GM12878 (cell line): ENCODE measurements at regions not wholly inside any gene's neighbourhood (a gene's known extent, or its start where the extent isn't known, plus 50 kb on each side); places are given as distances from the start of the nearest gene placed in this dataset.

Experiments
- ATAC-seq: fragments of 200-7000 bp; cut with Tn5 transposase; 3 replicates; pipeline ENCODE4 v1.9.1; 2020; ENCODE audit warnings: mild to moderate bottlenecking, moderate library complexity
- BruUV-seq: library from RNA; stranded (reverse); fragments of 400-500 nt; replicated peaks from 2 replicates; lab custom pipeline; 2021; lab: Mats Ljungman, UMichigan
- CTCF ChIA-PET: fragments of 300-600 bp; sonication (Branson Sonifier 250); formaldehyde crosslinking; extraction: SDS; loops from one replicate; lab custom pipeline; 2021; ENCODE audit warnings: inconsistent platforms; lab: Yijun Ruan, JAX
- POLR2A ChIA-PET: fragments of 350-600 bp; formaldehyde crosslinking; extraction: SDS; loops from one replicate; lab custom pipeline; 2021; ENCODE audit warnings: inconsistent platforms; lab: Charles Lee
- RAD21 ChIA-PET: fragments of 300-600 bp; sonication (Branson Sonifier 250); formaldehyde crosslinking; loops from one replicate; lab custom pipeline; 2023; ENCODE audit warnings: antibody characterized with exemption; ENCODE audit not compliant: unreplicated experiment; lab: Charles Lee
- SMC1A ChIA-PET: fragments of 300-600 bp; sonication (Branson Sonifier 250); formaldehyde crosslinking; loops from one replicate; lab custom pipeline; 2023; ENCODE audit not compliant: unreplicated experiment, uncharacterized antibody; lab: Charles Lee
- DNase-seq: peaks from one replicate; pipeline ENCODE4 v3.0.0-alpha.2; 2011; ENCODE audit warnings: low read depth, low spot score
- FAIRE-seq: peaks from 3 replicates; lab custom pipeline; 2011; peaks lifted over from hg19 to GRCh38; lab: Jason Lieb, UNC
- H2AFZ ChIP-seq: 2 replicates; pipeline ENCODE4 v1.6.0; 2011; ENCODE audit warnings: low read depth, low read length, control low read depth; ENCODE audit not compliant: control insufficient read depth
- H3K27ac ChIP-seq: 2 replicates; pipeline ENCODE4 v1.5.1; 2011; ENCODE audit warnings: control low read depth; ENCODE audit not compliant: control insufficient read depth, insufficient read depth
- H3K27me3 ChIP-seq, 2 experiments: replicated peaks in 1 of 2; 2 replicates each; pipeline versions ENCODE4 v1.6.0 to v1.6.1; 2011; ENCODE audit warnings: low read length in 1 of 2; ENCODE audit not compliant: control insufficient read depth in 2 of 2, insufficient read depth in 2 of 2
- H3K36me3 ChIP-seq, 2 experiments: 2 replicates each; pipeline ENCODE4 v1.5.1; 2011; ENCODE audit warnings: low read length in 1 of 2; ENCODE audit not compliant: control insufficient read depth in 2 of 2, insufficient read depth in 2 of 2
- H3K4me1 ChIP-seq: 2 replicates; pipeline ENCODE4 v1.6.1; 2011; ENCODE audit warnings: mild to moderate bottlenecking, low read length, moderate library complexity, mixed read lengths; ENCODE audit not compliant: control insufficient read depth, insufficient read depth
- H3K4me2 ChIP-seq: 2 replicates; pipeline ENCODE4 v1.6.0; 2011; ENCODE audit warnings: control low read depth; ENCODE audit not compliant: control insufficient read depth, insufficient read depth
- H3K4me3 ChIP-seq: fragments of 200-600 bp; sonication (generic); 2 replicates; pipeline ENCODE4 v1.5.1; 2016
- H3K79me2 ChIP-seq: 2 replicates; pipeline ENCODE4 v1.6.0; 2011; ENCODE audit warnings: low read length; ENCODE audit not compliant: control insufficient read depth, insufficient read depth
- H3K9ac ChIP-seq: 2 replicates; pipeline ENCODE4 v1.8.0; 2011; ENCODE audit warnings: low read length, control low read depth, mixed read lengths; ENCODE audit not compliant: control insufficient read depth, insufficient read depth
- H3K9me3 ChIP-seq: replicated peaks from 3 replicates; pipeline ENCODE4 v1.5.1; 2011; ENCODE audit warnings: mild to moderate bottlenecking, low read length; ENCODE audit not compliant: control insufficient read depth, insufficient read depth
- H4K20me1 ChIP-seq: 2 replicates; pipeline ENCODE4 v1.6.0; 2011; ENCODE audit not compliant: control insufficient read depth, insufficient read depth
- CTCF ChIP-seq, 3 experiments: IDR thresholded peaks in 2 of 3; conservative IDR thresholded peaks in 1 of 3; 2 replicates each; pipeline ENCODE4 v1.5.1; 2011; ENCODE audit warnings: low read depth in 3 of 3, low read length in 3 of 3, mild to moderate bottlenecking in 3 of 3, control low read depth in 2 of 3, moderate library complexity in 2 of 3, inconsistent platforms in 1 of 3, mixed read lengths in 1 of 3; ENCODE audit not compliant: control insufficient read depth in 2 of 3, insufficient read depth in 1 of 3; ENCODE audit errors: extremely low read depth in 1 of 3
- NRF1 ChIP-seq: conservative IDR thresholded peaks from 2 replicates; pipeline ENCODE4 v1.6.1; 2011; ENCODE audit warnings: mild to moderate bottlenecking, low read depth, low read length, improper control_type of control experiment
- POLR2AphosphoS2 ChIP-seq: IDR thresholded peaks from 2 replicates; pipeline ENCODE4 v1.6.1; 2011; ENCODE audit warnings: low read depth, mild to moderate bottlenecking, low read length, improper control_type of control experiment, moderate library complexity
- RCOR1 ChIP-seq: conservative IDR thresholded peaks from 2 replicates; pipeline ENCODE4 v1.6.1; 2012; ENCODE audit warnings: low read depth, low read length, improper control_type of control experiment
- ZBTB11 ChIP-seq: fragments of 450-650 bp; formaldehyde crosslinking; IDR thresholded peaks from 2 replicates; pipeline ENCODE4 v1.5.0; 2022; ENCODE audit warnings: mild to moderate bottlenecking, missing genetic modification characterization
- ZNF592 ChIP-seq: fragments of 450-650 bp; IDR thresholded peaks from 2 replicates; pipeline ENCODE4 v1.6.1; 2017; ENCODE audit warnings: mild to moderate bottlenecking, moderate library complexity
- WGBS: methylation state at CpG from one replicate; pipeline ENCODE4 v1.1.6; 2016; ENCODE audit warnings: low lambda C conversion rate; ENCODE audit not compliant: insufficient replicate concordance, insufficient coverage; ENCODE audit errors: missing lambda C conversion rate; 5-methylcytosine and 5-hydroxymethylcytosine counted together
- in situ Hi-C: fragments of 300-500 bp; cut with MboI; formaldehyde crosslinking; loops from 9 replicates; pipeline ENCODE4 v1.14.3; 2018; ENCODE audit warnings: mixed read lengths
- intact Hi-C: fragments of 100-400 bp; cut with micrococcal nuclease; formaldehyde crosslinking; loops from one replicate; pipeline ENCODE4 v1.14.2; 2022; ENCODE audit not compliant: unreplicated experiment
- TF ChIP-seq, protein P1 (sequence below): fragments of 450-650 bp; IDR thresholded peaks from 2 replicates; pipeline ENCODE4 v1.6.1; 2014; ENCODE audit warnings: mild to moderate bottlenecking

DNA sequence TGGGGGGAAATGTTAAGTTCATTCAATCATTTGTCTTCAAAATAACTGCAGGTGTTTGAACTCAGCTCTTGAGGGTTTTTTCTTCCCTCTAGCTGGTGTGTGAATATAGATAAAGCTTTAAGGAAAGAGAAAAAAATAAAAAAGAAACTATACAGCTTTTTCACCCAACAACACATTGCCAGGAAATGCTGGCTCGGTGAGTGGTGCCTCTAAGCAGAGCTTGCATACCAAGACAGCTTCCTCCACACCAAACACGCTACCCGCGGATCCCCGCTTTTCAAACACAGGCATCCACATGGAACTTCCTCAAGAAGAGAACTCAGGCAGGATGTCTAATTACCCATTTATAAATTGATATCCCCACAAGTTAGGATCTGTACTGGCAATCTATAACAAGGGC, 69.8 kb upstream of the TANK start:
- WGBS = 18% methylated on average over 5 of the region's 5 CpGs
- no peaks in the 10 kb centered on the region for H3K27me3 ChIP-seq
- peaks cover 36% of the 10 kb centered on the region for H3K4me1 ChIP-seq
- CTCF ChIA-PET = interaction anchor here (0.8 to 5.5 kb wide), 12 partner anchors 12 to 73 kb away, joined by 3 to 47 read pairs (median 5); no protein-coding TSS in a partner anchor
- FAIRE-seq (no peak), DNase-seq (no peak), ATAC-seq (peak; percentile 59)
- POLR2A ChIA-PET = interaction anchor here (1.3 to 6.0 kb wide), 6 partner anchors 11 to 48 kb away, joined by 4 to 65 read pairs (median 13); no protein-coding TSS in a partner anchor
- RAD21 ChIA-PET = interaction anchor here (0.8 to 4.0 kb wide), 17 partner anchors 12 to 81 kb away, joined by 3 to 34 read pairs (median 7); partner anchors contain the start of gene TANK
- in situ Hi-C loops (no loop called here), intact Hi-C loops (no loop called here)
- SMC1A ChIA-PET = interaction anchor here (0.8 to 10.9 kb wide), 26 partner anchors 9 to 183 kb away, joined by 3 to 138 read pairs (median 8); no protein-coding TSS in a partner anchor
- peak overlapping the region; percentile 79 for H2AFZ ChIP-seq
- peak overlapping the region; percentile 35; the same call in 1 of the 2 replicates for H3K9ac ChIP-seq
- no peaks in the 10 kb centered on the region for H3K79me2 ChIP-seq
- no TSS peak for BruUV-seq
- H4K20me1 ChIP-seq = no peaks in the 10 kb centered on the region
- H3K4me2 ChIP-seq = peak overlapping the region; percentile 76
- peak overlapping the region; percentile 63 for H3K27ac ChIP-seq
- no peaks in the 10 kb centered on the region for H3K36me3 ChIP-seq
- no peak overlapping the region for H3K4me3 ChIP-seq
- H3K9me3 ChIP-seq = no peaks in the 10 kb centered on the region; the same call in 2 of the 3 replicates
- TF ChIP-seq NRF1 = no peak
- TF ChIP-seq ZNF592 = no peak
- TF ChIP-seq CTCF (IDR thresholded peaks at IDR 0.05 in 2 of 3, conservative IDR thresholded peaks at IDR 0.05 in 1 of 3; ENCODE audit: control insufficient read depth in 2 of 3, extremely low read depth in 1 of 3, insufficient read depth in 1 of 3, low read depth in 3 of 3, low read length in 3 of 3) = no peak
- TF ChIP-seq, protein P1, sequence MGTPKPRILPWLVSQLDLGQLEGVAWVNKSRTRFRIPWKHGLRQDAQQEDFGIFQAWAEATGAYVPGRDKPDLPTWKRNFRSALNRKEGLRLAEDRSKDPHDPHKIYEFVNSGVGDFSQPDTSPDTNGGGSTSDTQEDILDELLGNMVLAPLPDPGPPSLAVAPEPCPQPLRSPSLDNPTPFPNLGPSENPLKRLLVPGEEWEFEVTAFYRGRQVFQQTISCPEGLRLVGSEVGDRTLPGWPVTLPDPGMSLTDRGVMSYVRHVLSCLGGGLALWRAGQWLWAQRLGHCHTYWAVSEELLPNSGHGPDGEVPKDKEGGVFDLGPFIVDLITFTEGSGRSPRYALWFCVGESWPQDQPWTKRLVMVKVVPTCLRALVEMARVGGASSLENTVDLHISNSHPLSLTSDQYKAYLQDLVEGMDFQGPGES = no peak
- TF ChIP-seq RCOR1 = no peak
- no peak for TF ChIP-seq ZBTB11 (CRISPR knock-in tag)
- TF ChIP-seq POLR2AphosphoS2 = no peak
